ENCODE measurements at regions not wholly inside any gene's neighbourhood (a gene's known extent, or its start where the extent isn't known, plus 50 kb on each side); places are given as distances from the start of the nearest gene placed in this dataset.
"Not testable (repeated sequence)": the region's sequence is repeated elsewhere in the genome, so short reads cannot be mapped to it uniquely, and the experiment has no call there.

DNA sequence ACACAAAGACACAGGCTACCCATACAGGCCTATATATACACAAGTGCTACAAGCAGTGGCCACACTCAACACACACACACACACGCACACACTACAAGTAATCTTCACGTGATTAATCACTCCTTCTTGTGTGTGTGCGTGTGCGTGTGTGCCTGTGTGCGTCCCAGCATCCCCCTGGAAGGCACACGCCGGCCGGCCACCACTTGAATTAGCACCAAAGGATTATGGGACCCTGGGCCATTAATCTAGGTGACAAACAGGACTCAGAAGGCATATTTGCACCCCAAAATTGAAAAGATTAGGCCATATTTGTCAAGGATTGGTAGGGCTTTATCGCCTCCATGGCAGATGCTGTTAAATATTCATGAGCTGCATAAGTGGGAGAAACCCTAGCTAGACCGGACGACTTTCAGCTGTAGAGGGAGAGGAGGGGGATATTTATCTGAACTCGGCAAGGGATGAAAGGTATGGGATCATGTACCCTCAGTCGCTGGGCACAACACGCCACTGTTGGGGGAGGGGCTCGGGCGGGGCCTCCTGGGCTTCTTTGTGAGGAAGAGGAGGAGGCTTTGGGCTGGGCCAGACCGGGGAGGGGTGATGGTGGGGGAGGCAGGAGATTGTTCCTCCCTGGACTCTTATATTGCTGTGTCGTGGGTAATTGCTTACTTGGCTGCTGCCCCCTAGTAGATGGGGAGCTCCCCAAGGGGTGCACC lies 89.6 kb upstream of the LHX5 start:
- DNase-seq, result no peak

DNA sequence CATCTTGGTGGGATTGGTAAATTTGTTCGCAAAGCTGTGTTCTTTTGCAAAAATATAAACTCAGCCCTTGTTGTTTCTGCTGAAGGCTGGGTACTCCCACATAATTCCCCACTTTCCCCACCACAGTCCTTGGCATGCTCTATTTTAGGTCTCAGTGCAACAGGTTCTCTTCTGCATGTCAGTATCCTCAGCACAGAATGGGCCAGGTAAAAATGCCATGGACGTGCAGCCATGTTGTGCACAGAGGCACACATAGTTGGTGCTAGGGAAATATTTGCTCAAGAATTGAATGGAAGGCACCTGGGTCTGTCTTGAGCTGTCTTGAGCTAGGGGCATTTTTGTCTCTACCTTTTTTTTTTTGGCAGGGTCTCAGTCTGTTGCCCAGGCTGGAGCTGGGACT lies 87.8 kb upstream of the LHX5 start:
- no peak for DNase-seq

DNA sequence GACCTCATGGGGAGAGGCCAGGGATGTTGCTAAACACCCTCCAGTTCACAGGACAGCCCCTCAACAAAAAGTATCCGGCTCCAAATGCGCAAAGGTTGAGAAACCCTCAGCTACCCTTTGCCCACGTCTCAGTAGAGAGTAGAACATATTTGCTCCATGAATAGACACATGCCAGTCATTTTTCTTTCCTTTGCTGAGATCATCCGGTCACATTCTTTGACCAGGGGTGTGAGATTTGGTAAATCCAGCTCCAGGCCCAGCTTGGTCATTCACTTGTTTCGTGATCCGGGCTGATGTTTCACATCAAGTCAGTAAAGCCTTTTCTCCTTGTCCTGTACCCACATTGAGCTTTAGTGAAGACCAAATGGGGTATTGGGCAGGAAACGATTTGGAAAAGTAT lies 83.6 kb upstream of the LHX5 start:
- no peak for DNase-seq

DNA sequence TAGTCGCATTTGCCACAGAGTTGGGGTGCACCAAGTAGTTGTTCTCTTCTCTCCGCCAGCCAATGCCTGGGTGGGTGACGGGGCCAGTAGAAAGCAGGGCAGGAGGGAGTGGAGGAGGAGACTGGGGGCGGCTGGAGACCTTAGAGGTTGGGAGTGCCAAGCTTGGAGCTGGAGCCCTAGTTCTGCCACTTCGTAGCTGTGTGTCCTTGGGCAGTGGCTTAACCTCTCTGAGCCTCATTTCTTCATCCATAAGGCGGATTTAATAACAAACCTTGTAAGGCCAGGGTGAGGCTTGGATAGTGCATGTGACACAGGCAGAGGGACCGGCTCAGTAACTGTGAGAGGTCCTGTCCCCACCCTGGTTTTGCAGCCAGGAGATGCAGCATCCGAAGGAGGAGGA lies 81.1 kb upstream of the LHX5 start:
- no peak for DNase-seq

DNA sequence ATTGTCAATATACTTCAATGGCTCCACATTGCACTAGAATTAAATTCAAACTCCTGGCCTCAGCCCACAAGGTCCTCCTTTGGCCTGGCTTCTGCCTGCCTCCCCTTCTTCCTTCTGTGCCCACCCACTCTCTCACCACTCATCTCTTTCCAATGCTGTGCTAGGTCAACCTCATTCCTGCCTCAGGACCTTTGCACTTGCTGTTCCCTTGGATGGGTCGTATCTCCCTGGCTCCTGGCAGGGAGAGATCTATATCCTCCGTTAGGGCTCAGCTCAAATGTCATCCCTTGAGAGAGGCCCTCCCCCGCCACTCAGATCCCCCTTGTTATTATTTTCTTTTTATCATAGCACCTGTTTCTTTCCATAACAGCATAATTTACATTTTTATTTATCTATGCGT lies 79.9 kb upstream of the LHX5 start:
- no peak for DNase-seq

DNA sequence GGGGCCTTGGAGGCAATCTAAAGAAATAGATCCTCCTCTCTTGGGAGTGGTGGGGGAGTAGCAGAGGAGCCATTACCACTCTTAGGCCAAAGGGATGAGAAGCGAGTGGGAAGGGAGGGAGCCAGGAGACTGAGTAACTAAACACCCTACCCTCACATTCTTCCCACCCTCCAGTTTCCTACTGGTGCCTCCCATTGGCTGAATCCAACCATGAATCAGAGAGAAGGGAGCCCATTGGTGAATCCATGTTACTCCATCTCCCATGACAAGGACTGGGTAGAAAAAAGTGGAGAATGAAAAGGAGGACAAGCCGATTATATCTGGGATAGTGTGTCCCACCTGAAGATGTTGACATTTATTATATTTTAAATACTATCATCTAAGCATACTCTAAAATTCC lies 76.8 kb upstream of the LHX5 start:
- no peak for DNase-seq

DNA sequence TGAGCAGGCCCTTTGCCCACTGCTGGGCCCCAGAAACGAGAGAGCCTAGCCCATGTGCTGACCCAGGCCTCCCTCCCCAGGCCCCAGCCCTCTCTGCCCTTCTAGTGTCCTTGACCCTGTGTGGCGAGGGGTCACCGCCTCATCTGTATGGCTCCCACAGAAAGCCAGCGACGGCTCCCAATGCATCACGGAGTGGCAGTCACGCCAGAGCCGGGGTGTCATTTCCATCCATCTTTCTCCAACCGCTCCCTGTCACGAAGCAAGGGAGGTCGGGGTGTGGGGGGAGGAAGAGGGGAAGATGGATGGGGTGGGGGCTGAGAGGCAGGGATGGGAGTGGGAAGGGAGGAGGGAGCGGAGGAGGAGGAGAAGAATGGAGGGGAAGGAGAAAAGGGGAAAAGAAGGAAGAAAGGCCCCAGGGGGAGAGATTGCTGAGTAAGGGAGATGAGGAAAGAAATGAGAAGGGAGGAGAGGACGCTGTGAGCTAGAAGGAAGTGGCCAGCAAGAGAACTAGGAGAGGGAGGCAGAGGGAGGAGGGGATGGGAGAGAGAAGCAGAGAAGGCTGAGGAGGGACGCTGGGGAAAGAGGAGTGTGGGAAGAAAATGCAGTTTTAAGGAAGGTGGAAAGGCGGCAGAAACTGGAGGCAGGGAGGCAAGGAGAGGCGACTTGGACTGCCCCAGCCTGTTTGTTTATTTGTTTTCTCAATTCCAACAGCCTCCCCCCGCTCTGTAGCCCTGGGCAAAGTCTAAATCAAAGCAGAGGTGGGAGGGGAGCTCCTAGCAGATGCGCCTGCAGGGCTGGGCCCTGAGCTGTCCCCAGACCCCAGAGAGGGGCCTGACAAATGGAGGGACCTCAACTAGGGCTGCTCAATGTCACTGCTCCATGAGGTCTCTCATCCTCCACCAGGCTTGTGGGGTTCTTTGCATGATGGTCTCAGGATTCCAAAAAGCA lies 75.5 kb upstream of the LHX5 start:
- no peak for DNase-seq

DNA sequence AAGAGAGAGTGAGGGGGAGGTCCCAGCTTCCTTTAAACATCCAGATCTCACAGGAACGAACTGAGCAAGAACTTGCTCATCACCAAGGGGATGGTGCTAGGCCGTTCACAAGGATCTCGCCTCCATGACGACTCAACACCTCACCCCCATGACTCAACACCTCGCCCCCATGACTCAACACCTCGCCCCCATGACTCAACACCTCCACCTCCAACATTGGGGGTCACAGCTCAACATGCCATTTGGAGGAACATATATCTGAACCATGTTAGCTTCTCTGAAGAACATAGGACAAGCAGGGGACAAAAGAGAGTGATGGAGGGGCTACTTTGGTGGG lies 66.0 kb upstream of the LHX5 start:
- DNase-seq, result no peak

DNA sequence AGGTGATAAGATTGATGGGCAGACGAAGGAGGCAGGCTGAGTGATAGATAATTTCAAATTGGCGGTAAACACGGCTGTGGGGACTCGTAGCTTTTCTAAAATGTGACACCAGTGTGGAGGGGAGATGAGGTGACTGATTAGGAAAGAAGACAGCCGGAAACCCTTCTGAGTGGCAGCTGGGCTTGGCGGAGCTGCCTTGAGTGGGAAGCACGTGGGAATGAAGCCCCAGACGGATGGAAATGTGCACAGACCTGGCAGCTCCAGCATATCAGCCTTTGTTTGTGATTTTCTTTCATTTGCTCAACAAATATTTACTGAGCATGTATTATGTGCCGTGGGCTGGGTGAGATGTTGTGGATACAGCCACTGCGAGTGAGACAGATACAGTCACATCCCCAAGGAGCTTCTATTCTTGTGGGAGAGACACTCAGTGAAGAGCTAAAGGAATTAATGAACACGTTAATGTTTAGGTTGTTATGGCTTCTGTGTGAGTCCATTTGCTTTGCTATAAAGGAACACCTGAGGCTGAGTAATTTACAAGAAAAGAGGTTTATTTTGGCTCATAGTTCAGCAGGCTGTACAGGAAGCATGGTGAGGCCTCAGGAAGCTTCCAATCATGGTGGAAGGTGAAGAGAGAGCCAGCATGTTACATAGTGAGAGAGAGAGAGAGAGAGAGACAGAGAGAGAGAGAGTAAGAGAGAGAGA lies 65.5 kb upstream of the LHX5 start:
- DNase-seq, result no peak

DNA sequence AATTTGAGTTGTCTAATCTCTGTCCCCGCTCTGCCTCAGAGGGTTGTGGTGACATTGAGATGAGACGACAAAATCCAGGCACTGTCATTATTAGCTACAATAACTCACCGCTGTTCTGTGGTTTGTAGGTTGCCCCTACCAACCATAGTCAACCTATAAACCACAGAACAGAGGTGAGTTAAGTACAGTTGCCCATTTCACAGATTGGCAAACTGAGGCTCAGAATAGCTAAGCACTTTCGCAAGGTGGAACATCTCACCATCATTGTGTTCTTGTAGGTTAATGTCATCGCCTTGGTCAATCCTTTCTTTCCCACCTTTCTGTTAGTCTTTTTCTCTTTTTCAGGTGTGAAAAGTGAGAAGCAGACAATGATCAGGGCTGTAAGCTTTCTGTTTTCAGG lies 63.4 kb upstream of the LHX5 start:
- DNase-seq, result no peak

DNA sequence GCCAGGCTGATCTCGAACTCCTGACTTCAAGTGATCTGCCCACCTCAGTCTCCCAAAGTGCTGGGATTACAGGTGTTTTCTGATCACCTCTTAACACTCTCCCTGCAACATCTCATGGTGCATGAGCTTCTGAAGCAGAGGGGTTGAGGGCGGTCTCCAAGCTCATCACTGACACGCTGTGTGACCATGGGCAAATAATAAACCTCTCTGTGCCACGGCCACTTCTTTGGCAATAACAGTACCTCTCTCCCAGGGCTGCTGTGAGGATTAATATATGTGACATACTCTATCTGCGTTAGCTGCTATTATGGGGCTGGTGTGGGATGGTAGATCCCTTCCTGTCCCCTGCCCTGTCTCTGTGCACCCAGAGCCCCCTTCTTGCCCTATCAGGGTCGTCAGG lies 62.9 kb upstream of the LHX5 start:
- DNase-seq, result no peak

DNA sequence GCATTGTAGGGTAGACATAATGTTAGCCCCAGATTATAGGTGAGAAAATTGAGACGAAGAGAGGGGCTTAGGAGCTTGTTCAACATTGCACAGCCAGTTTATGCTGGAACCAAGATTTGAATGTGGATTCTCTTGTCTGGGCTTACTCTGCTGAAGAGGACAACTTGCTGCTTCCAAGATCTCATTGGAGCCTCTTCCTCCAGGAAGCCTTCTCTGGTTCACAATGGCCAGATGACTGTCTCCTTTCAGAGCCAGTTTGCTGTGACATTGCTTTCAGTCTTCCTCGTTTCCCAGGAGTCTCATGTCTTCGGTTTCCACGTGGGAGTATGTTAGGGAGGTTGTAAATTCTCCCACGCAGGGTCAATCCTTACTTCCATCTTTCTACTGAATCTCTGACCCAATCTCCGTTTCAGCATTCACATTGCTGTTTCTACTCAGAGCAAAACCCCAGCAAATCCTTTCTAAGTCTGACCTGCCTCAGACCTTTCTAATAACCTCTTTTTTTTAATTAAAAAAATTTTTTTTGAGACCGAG lies 62.2 kb upstream of the LHX5 start:
- no peak for DNase-seq

DNA sequence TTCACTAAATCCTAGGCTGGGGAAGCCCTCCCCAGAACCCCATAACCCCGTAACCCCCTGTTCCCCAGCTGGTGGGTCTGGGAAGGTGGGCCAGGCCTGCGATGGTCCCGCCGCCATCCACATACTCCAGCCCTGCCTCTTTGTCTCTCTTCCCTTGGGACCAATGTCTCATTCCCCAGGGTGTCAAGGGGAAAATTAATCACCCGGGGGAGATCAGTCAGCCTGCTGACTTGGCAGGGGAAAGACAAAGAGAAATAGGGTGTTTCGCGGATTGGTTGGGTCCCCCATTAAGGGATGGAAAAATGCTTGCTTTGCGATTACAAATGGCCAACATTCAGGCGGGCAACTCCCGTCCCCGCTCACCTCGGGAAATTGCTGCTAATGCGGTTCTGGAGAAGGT lies 60.6 kb upstream of the LHX5 start:
- DNase-seq, result no peak

DNA sequence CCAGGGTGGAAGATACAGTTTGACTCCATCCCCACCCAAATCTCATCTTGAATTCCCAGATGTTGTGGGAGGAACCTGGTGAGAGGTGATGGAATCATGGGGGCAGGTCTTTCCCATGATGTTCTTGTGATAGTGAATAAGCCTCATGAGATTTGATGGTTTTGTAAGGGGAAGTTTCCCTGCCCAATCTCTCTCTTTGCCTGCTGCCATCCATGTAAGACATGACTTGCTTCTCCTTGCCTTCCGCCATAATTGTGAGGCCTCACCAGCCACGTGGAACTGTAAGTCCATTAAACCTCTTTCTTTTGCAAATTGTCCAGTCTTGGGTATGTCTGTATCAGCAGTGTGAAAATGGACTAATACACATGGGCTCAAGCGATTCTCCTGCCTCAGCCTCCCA lies 59.4 kb upstream of the LHX5 start:
- not testable (repeated sequence) for DNase-seq

DNA sequence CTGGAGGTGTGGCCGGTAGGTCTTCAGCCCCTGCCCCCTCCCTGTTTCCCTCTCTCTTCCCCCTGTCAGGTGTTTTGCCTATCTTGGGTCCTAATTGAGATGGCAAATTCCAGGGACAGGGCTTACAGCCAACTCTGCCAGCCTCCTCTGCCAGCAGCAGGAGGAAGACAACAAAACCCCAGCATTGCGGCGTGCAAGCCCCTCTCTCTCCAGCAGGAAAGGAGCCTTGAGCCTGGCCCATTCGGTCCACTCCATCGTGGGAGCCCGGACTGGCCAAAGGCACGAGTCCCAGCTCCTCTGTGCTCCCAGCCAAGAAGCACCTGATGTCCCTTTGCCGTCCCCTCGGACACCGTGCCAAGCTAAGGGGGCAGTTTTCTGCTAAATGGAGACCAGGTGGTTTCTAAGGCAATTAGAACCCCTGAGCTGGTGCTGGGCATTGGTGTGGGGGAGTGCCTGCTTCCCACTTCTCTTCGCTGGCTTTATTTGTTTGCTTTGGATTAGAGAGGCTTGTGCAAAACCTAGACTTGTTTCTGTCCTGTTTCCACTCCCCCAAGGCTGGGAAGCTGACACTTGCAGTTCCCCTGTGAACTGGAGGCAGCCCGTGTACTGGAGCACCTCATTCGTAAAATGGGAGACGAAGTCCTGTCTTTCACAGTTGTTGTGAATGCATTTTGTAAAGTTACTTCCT lies 57.1 kb upstream of the LHX5 start:
- DNase-seq, result no peak

DNA sequence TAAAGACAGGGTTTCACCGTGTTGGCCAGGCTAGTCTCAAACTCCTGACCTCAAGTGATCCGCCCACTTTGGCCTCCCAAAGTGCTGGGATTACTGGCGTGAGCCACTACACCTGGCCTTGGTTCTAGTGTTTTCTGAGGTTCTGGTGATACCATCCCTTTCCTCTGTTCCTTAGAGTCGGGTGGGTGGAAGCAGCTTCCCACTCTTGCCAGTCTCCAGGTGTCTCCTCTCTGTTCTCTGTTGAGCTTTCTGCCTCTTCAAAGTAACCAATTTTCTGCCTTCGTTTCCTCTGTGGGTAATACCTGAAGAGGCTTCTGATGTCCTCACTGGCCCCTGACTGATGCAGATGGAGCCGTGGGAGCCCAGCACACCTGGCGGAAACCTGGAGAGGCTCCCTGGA lies 53.4 kb upstream of the LHX5 start:
- no peak for DNase-seq

DNA sequence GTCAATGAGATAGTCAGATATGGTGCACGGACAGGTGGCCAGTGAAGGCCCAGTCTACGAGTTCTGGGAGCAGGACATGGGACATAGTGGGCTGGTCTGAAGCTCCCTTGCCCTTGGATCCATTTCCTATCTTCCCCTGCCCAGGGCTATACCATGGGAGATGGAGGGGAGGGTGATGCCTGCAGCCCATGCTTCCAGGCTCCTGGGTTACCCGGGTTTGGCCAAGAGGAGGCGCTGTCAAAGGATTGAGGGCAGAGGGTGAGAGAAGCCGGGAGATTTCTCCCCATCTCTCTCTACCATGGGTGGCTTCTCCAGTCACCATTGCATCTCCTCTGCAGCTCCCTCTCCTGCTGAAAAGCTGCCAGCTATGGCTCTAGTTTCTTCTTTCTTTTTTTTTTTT lies 52.8 kb upstream of the LHX5 start:
- no peak for DNase-seq

DNA sequence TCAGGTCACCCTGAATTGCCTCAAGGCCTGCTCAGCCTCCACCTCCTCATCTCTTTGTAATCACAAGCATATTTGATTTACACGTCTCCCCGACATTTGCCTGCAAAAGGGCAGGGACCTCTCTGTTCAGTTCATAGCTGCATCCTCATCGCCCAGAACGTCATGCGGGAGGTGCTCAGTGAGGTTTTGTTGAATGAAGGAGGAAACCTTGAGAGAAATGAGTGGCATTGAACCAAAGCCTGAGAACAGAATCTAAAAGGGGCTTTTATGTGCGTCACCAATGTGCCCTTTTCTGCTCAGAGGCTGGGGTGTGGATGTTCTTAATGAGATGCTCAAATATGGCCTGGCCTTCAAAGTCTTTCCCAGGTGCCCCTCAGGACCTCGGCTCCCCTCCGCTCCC lies 50.0 kb upstream of the LHX5 start:
- DNase-seq, result no peak

All from C1 segment of cervical spinal cord (tissue), 14 donors.